Omental fat pad (tissue), 3 donors: ENCODE measurements at regions not wholly inside any gene's neighbourhood (a gene's known extent, or its start where the extent isn't known, plus 50 kb on each side); places are given as distances from the start of the nearest gene placed in this dataset.
"Not testable (repeated sequence)": the region's sequence is repeated elsewhere in the genome, so short reads cannot be mapped to it uniquely, and the experiment has no call there.

Source experiments
- ATAC-seq: fragments of 150-250 bp; one replicate; pipeline ENCODE4 v1.9.1; 2016; ENCODE audit warnings: mild to moderate bottlenecking, moderate library complexity; ENCODE audit not compliant: low FRiP score
- DNase-seq: peaks from one replicate; pipeline ENCODE4 v3.0.0-alpha.2; 2019; ENCODE audit warnings: low spot score
- CTCF ChIP-seq, 3 donors: fragments of 450-650 bp; IDR thresholded peaks; one replicate each; pipeline ENCODE4 v1.5.1; 2016 to 2017; ENCODE audit warnings: antibody characterized with exemption in 3 of 3, mild to moderate bottlenecking in 3 of 3, moderate library complexity in 2 of 3

GRCh38 chr4:72945719-72946336, 123.7 kb downstream of the COX18 start:
- ATAC-seq (no peak), DNase-seq (no peak)
- no peak for TF ChIP-seq CTCF (IDR thresholded peaks at IDR 0.05)

DNA sequence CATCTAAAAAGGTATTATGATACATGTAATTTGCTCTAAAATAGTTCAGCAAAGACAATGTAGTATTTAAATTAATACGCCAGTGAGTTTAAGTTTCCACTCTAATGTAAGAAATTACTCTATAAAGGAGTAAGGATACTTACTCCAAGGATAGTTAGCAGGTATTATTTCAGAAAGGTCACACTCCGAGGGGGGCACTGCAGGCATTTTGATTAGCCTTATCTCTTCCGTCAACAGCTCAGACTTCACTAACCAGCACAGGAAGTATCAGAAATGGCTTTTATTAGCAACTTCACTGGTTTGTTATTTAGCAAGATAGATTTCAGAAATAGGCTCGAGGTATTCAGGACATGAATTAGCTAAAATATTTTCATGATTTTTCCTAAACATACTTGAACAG, 127.0 kb downstream of the COX18 start:
- no peak for TF ChIP-seq CTCF (IDR thresholded peaks at IDR 0.05)
- ATAC-seq = no peak
- DNase-seq = no peak

GRCh38 chr4:72938516-72938915, 131.0 kb downstream of the COX18 start:
- ATAC-seq (no peak), DNase-seq (no peak)
- TF ChIP-seq CTCF (IDR thresholded peaks at IDR 0.05) = no peak

GRCh38 chr4:72935462-72935861, 134.1 kb downstream of the COX18 start:
- no peak for TF ChIP-seq CTCF (IDR thresholded peaks at IDR 0.05)
- no peak for DNase-seq
- no peak for ATAC-seq

DNA sequence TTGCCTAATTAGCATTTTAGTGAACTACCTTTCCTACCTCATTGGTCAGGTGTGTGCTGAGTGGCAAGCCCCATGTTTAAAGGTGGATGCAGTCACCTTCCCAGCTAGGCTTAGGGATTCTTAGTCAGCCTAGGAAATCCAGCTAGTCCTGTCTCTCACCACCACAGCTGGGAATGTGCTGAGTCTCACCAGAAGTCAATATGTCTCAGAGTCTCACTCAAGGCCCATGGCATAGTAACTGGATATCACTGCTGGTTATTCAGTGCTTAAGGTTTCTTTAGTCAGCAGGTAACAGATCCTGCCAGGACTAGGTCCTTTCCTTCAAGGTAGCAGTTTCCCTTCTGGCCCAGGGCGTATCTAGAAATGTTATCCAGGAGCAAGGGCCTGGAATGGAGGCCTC, 136.5 kb downstream of the COX18 start:
- DNase-seq = no peak
- ATAC-seq = no peak
- no peak for TF ChIP-seq CTCF (IDR thresholded peaks at IDR 0.05)

- DNase-seq (no peak), ATAC-seq (no peak)
- no peak for TF ChIP-seq CTCF (IDR thresholded peaks at IDR 0.05)
These were observed 138.2 kb downstream of the COX18 start for GRCh38 chr4:72931346-72931745.

- not testable (repeated sequence) for ATAC-seq, DNase-seq
These were observed 139.8 kb downstream of the COX18 start for GRCh38 chr4:72929596-72930274.
